22Rv1 (cell line): ENCODE measurements at regions not wholly inside any gene's neighbourhood (a gene's known extent, or its start where the extent isn't known, plus 50 kb on each side); places are given as distances from the start of the nearest gene placed in this dataset.
A peak's percentile ranks its signal among the peaks of the same experiment; 100 is the strongest.

Source experiments
- CTCF ChIP-seq: fragments of 450-650 bp; IDR thresholded peaks from 2 replicates; pipeline ENCODE4 v1.5.1; 2017; ENCODE audit warnings: mild to moderate bottlenecking
- ZFX ChIP-seq: fragments of 450-650 bp; IDR thresholded peaks from 2 replicates; pipeline ENCODE4 v1.6.1; 2017; ENCODE audit warnings: antibody characterized with exemption, borderline replicate concordance

- TF ChIP-seq CTCF (peak; percentile 83), ZFX (no peak)
Measured at GRCh38 chr3:21290557-21290956, 460.5 kb downstream of the ZNF385D start.
